GM12892 (cell line): ENCODE measurements at regions not wholly inside any gene's neighbourhood (a gene's known extent, or its start where the extent isn't known, plus 50 kb on each side); places are given as distances from the start of the nearest gene placed in this dataset.

Experiments used
- POLR2AphosphoS5 ChIP-seq: IDR thresholded peaks from 2 replicates; pipeline ENCODE4 v1.6.1; 2011; ENCODE audit warnings: low read depth, low read length, control low read depth
- TAF1 ChIP-seq: IDR thresholded peaks from 2 replicates; pipeline ENCODE4 v1.6.1; 2011; ENCODE audit warnings: low read depth, mild to moderate bottlenecking, control low read depth, low read length, borderline replicate concordance

DNA sequence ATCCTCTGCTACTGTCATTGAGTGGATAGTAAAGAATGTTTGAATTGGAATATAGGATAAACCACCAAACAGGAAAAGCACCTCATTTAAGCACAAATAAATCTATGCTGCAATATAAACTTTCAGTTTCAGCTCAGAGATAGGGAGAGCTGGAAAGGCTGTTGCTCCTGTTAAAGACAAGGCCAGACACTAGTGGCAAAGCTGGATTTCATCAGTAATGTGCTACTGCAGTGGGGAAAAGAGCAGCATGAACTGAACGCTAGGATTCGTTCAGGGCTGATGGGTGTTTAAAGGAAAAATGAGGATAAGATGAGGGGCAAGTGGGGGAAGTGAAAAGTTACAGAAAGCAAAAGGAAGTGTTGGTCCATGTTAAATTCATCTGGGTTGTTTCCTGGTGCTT, 775.4 kb upstream of the COBL start:
- TF ChIP-seq POLR2AphosphoS5 (no peak), TAF1 (no peak)
